AG09319 (cell line): ENCODE measurements at regions not wholly inside any gene's neighbourhood (a gene's known extent, or its start where the extent isn't known, plus 50 kb on each side); places are given as distances from the start of the nearest gene placed in this dataset.

Experiments used
- DNase-seq: peaks from one replicate; pipeline ENCODE4 v3.0.0-alpha.2; 2010; ENCODE audit warnings: low read depth; ENCODE audit errors: extremely low read depth
- CTCF ChIP-seq: IDR thresholded peaks from 2 replicates; pipeline ENCODE4 v1.5.1; 2011; ENCODE audit warnings: low read depth, mild to moderate bottlenecking, inconsistent platforms, low read length, moderate library complexity

- TF ChIP-seq CTCF = no peak
- no peak for DNase-seq
These were observed 278.9 kb downstream of the PIK3C3 start for GRCh38 chr18:42233908-42234307.

DNA sequence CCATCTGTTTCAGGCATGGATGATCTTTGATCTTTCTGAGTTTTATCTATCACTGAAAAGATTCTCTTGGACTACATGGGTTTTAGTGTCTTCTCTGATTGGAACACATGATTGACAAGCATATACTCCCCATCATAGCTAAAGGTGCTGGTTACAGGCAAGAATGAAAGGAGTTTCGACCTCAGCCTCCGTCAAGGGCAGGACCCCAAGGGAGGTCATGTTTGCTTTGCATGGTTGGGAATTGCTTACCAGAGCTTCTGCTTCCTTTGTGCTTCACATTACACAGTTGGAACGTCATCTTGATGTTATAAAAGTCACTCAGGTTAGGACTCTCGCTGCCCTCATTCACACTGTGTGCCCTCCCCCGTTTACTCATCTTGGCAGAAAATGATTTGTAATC, 287.7 kb downstream of the PIK3C3 start:
- no peak for DNase-seq
- TF ChIP-seq CTCF = no peak

GRCh38 chr18:42245137-42245536, 290.1 kb downstream of the PIK3C3 start:
- TF ChIP-seq CTCF = no peak

DNA sequence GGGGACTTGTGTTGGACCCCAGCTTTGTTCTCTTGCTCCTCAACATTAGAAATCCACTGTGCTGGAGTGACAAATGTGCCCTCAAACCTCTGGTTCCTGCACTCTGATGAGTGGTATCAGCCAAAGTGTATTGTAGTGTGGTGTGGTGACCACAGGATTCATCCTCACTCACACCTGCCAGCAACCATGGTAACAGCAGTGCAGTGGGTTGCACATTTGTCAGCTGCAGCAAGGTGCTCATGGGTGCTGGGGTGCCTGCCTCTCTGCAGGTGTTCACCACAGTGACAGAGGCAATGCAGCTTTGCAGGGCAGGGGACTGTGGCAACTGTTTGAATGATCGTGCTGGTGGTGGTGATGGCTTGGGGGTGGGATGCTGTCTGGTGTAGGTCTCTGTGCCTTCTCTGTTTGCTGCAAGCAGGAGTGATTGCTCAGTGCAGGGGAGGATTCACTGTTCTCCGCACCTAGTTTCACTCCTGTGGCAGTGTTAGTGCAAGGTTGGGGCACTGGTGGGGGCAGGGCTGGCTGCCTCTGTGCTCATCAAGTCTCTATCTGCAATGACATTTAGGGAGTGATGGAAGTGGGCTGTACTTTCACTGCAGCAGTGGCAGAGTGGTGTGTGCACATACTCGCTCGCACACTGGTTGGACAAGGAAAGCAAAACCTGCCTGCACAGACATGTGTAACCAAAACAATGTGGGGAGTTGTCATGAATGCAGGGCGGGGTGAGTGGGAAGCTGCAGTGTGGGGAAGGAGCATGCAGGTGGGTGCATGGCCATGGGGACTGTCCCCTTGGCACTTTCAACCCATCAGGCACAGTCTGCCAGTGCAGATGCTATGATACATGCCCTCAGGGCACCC, 301.1 kb downstream of the PIK3C3 start:
- TF ChIP-seq CTCF = no peak
- no peak for DNase-seq

More at GRCh38 chr18:42245137-42245536, 290.1 kb downstream of the PIK3C3 start:
- DNase-seq = no peak

DNA sequence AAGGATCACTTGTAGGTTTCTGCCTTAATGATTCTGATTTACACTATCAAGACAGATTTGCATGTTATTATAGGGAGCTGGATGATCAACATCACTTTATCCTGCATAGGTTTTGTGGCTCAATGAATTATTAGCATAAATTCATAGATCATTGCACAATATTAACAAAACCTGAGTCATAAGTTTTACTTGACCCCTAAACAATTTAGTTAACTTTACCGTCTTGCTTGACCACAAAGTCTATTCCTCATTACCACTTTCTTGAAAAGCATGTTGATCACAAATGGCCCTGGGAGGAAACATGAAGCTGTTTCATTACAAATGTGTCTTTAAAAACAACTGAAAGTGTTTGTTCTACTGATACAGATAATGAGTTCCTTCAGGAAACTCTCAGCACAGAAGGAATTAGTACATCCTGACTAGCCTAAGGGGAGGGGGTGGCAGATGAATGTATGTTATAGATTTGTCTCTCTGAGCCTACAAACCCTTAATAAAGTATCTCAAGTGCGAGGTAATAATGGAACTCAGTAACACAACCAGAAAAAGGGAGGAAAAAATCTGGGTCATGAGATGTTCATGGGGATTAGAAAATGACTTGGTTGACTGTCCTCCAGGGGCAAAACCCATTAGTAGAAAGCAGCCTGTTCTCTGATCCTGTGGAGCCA, 303.4 kb downstream of the PIK3C3 start:
- no peak for TF ChIP-seq CTCF

DNA sequence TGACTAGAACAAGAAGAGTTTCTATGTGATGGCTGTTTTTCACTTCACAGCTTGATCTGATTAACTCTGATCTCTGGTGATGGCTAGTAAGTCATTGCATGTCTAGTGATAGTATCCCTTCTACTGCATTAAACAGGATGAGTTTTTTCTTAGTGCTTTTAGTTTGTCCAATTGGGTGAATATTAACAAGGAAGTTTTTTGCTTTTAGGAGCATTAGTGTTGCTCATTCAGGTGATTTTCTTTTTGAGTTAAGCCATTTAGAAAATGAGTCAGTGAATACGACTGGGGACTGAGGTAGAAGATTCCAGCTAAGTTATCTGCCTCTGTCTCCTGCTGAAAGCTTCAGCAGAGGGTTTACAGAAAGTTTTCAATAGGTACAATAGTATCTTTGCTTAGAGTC, 306.7 kb downstream of the PIK3C3 start:
- TF ChIP-seq CTCF = no peak
- DNase-seq = no peak

More for the DNA sequence above, 303.4 kb downstream of the PIK3C3 start:
- no peak for DNase-seq

- no peak for TF ChIP-seq CTCF
- no peak for DNase-seq
These were observed 309.5 kb downstream of the PIK3C3 start for GRCh38 chr18:42264497-42264896.
